Stimulated activated CD8-positive, alpha-beta memory T cell treated with anti-CD3 and anti-CD28 coated beads, Interleukin-12 subunit alpha, Interleukin-12 subunit beta, amount 100 ng/mL, for 24 hours (primary cell): ENCODE measurements at regions not wholly inside any gene's neighbourhood (a gene's known extent, or its start where the extent isn't known, plus 50 kb on each side); places are given as distances from the start of the nearest gene placed in this dataset.

ENCODE experiments used
- DNase-seq: peaks from one replicate; pipeline ENCODE4 v3.0.0-alpha.2; 2020; ENCODE audit errors: extremely low read depth

DNA sequence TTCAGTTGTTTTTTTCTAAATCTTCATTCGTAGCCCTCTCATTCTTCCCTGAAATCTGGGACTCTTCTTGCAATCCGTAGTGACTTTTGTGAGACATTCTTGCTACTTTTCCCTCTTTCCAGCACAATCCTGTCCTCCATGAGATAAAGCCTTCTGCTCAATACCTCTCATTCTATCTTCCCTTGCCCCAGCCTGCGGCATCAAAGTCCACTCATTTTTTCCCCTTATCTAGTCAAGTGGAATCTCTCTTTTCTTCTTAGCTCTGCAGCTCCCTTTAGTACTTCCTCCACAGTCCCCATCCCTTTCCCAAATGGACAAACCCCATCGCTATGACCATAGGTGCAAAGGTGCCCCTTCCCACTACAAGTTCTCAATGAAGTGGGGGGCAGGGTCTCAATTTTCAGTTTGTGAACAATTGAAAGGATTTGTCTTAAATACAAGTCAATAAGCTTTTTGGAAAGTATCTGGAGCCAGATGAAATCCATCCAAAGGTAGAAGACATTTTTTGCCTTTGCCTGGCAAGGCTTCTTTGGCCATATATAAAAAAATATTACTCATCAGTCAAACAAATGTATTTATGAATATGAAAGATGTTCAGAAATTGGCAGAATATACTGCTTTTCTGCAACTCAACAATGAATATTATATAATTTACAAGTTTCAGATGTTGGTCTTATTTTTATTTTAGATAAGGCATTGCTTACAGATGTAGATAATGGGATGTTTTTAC lies 179.4 kb downstream of the SNAPC1 start:
- DNase-seq, result no peak

DNA sequence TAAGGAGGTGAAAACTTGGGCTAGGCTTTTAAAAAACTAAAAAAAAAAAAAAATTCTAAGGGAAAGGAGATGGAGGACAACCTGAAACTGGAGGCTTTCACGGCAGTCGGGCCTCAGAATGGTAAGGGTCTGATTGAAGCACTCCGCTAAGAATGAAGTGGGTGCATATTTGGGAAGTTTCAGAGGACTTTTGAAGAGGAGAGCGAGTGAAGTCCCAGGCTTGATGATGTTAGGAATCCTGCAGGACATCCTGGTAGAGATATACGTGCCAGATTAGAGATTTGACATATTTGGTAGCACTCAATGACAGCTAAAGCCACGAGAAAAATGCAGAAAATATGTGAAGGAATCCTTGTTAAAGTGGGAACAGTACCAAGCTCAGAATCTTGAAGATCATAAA lies 186.2 kb downstream of the SNAPC1 start:
- no peak for DNase-seq

DNA sequence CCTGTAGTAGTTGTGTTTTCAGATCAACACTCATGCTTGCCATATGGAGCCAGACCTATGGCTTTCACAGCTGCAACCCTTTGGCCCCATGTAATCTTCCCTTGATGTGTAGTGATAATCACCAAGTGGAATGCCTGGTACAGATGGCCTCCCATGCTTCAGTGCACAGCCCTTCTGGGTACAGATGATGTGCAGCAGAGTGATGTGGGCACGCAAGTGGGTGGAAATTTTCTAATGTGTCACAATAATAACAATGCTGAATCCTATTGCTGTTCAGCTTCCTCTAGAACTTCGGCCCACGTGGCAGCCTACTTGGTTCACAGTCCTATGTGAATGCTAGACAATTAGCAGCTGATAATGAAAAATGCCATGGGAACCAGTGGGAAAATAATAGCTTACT lies 188.1 kb downstream of the SNAPC1 start:
- no peak for DNase-seq

DNA sequence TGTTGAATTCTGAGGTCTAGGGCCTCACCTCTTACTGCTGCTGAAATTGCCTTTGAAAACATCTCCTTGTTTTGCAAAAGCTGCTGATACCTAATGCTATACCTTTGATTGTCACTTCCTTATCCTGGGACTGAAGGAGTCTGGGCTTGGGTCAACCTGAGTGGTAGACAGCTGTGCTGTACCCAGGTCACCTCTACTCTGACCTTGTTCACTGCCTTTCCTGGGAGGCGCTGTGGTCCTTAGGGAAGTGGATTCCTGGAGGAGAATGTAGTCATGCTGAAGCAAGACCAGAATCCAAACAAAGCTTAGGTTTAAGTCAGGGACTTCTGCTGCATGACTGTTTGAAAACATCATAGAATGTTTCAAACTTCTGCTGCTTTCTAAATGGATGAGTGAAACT lies 191.4 kb downstream of the SNAPC1 start:
- DNase-seq, result no peak

DNA sequence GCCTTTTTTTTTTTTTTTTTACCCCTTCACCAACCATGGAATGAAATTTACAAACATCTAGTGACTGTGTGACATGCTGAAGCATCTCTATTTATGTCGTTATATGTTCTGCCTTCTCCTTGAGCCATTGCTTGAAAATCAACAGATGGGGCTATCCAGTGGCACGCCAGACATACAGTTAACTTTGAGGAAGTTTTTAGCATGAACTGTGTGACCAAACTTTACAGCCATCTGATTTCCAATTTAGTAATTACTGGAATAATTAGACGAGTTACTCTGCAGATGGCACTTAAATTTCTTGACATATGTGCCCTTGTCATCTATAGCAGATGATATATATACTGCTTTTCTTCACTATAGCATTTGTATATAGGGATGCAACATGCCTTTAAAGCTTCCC lies 192.1 kb downstream of the SNAPC1 start:
- DNase-seq, result no peak

DNA sequence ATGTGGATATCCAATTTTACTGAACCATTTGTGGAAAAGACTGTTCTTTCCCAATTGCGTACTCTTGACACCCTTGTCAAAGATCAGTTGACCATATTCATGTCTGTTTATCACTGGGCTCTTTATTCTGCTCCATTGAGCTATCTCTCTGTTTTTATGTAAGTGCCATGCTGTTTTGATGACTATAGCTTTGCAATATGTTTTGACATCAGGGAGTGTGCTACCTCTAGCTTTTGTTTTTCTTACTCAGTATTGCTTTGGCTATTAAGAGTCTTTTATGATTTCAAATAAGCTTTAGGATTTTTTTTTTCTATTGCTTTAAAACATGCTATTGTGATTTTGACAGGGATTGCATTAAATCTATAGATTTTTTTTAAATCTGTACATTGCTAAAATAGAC lies 194.3 kb downstream of the SNAPC1 start:
- no peak for DNase-seq

DNA sequence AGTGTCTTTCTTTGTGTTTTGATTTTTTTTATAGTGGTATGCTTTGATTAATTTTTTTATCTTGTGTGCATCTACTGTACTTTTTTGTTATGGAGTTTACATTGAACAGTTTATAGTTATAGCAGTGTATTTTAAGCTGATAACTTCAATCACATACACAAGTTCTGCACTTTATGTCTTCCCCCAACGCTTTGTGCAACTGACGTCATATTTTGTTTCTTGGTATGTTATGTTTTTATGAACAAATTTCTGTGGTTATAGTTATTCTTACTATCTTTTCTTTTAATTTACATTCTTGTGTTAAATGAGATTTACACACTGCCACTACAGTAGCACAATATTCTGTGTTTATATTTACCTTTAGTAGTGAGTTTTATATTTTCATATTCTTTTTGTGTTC lies 197.1 kb downstream of the SNAPC1 start:
- no peak for DNase-seq

DNA sequence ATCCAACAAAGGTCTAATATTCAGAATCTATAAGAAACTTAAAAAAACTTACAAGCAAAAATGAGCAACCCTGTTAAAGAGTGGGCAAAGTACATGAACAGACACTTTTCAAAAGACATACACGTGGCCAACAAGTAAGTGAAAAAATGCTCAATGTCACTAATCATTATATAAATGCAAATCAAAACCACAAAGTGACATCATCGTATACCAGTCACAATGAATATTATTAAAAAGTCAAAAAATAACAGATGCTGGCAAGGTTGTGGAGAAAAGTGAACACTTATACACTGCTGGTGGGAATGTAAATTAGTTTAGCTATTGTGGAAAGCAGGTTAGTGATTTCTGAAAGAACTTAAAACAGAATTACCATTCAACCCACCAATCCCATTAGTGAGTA lies 199.1 kb downstream of the SNAPC1 start:
- DNase-seq, result no peak

DNA sequence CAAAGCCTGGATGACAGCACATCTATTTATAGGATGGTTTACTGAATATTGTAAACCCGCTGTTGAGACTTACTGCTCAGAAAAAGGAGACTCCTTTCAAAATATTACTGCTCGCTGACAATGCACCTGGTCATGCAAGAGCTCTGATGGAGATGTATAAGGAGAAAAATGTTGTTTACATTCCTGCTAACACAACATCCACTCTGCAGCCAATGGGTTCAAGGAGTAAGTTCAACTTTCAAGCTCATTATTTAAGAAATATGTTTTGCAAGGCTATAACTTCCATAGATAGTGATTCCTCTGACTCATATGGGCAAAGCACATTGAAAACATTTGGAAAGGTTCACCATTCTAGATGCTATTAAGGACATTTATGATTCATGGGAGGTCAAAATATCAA lies 201.7 kb downstream of the SNAPC1 start:
- no peak for DNase-seq

DNA sequence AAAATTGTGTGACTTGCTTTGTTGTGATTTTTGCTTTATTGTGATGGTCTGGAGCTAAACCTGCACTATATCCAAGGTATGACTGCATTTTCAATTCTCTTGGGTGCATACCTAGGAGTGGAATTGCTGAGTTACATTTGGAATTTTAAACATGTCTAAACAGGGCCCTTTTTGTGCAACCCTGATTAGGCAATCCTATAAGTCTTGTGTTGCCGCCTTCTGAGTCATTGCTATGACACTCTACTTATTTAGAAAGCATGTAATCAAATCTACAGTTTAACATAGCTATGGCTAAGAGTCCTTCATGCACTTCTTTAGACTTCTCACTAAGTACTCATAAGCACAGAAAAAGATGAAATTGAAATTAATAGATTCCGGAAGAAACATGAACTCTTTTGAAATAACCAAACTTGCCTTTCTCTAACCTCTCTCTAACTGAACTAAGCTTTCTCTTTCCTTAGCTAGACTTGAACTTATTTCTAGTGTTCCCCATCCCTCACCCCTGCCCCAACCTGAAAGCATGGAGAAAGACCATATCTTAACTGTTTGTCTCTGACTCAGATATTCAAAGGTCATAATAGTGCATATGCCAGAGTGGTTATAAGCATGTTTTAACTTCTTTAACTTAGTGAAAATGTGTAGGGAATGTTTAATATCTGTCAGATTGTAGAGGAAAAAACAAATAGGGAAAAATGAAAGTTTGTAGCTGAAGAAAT lies 203.0 kb downstream of the SNAPC1 start:
- DNase-seq, result no peak

DNA sequence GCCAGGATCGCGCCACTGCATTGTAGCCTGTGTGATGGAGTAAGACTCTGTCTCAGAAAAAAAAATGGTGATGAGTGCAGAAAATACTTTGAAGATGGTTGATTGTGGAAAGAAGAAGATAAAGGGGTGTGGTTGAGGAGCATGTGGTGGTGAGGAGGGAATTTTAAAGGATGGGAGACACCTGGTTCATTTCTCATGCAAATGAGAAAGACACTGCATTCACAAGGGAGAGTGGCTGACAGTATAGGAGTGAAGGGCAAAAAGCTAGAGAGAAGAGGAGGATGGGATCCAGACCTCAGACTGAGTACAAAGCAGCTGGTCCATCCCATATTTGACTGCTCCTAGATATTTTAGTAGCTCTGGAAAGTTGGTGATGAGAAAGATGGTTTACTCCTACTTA lies 206.0 kb downstream of the SNAPC1 start:
- DNase-seq, result no peak

DNA sequence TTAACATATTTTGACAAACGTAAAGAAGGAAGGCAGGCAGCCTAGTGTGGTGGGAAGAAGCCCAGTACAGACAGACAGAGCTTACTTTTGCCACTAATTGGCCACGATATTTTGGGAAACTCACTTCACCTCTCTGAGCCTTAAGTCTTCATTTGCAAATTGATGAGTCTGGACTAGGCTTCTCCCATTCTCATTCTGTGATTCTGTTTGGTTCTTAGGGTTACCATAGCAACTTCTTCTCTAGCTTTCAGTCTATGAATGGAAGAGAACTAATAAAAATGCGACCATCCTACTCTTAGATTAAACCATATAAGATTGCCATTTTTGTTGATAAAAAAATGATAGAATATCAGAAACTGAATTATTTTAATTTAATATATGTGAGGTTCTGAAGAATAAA lies 210.5 kb downstream of the SNAPC1 start:
- no peak for DNase-seq

DNA sequence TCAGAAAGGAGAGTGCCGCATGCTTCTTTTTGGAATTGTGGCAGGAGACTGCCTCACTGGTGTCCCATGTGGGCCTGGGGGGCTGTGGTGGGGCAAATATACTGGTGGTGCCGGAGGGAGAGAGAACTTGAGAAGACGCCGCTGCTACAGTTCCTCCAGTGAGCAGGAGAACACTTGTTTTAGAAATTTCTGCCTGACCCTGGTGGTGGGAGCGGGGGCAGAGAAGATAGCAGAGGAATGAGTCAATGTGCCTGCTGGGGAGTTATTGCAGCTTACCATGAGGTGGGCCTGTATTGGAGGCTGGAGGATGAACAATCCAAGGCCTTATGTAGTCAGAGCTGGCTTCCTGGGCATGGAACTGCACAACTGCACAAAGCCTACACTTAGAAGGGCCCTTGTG lies 211.8 kb downstream of the SNAPC1 start:
- no peak for DNase-seq

DNA sequence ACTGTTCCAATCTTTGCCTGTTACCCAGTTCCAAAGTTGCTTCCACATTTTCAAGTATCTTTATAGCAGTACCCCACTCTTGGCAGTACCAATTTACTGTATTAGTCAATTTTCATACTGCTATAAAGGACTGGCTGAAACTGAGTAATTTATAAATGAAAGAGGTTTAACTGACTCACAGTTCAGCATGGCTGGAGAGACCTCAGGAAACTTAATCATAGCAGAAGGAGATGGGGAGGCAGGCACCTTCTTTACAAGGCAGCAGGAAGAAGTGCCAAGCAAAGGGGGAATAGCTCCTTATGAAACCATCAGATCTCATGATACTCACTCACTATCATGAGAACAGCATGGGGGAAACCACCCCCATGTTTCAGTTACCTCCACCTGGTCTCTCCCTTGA lies 215.0 kb downstream of the SNAPC1 start:
- DNase-seq, result no peak

DNA sequence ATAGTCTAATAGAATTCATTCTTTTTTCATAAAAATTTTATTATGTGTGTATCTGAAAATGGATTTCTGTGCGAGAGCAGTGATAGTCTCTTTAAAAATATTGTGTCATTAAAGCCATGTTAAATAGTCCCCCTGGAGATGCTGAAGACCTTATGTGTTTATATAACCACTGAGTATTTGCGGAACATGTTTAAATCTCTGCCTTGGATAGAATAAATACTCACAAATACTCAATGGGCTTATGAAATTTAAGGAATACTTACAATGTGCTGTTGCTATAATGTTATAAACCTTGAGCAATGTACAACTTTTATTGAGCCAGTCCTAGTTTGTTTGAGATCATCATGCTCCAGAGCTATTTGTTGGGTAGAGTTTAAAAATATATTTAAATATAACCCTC lies 226.0 kb downstream of the SNAPC1 start:
- no peak for DNase-seq

DNA sequence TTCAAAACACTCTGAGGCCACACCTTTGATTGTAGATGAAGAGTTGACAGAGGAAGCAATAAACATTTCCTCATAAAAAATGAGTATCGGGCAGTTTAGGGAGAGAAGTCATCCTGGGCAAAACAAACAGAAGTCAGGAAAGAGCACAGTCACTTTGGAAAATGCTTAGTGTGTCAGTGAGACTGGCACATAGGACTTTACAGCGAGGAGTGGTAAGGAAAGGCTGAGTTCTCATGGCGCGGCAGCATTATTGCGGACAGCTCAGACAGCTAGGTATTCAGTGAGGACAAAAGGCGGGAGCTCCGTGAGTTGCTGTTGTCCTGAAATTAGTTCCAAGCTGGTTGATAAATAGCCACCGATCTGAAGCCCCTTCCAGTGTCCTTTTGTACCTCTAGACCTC lies 229.9 kb downstream of the SNAPC1 start:
- no peak for DNase-seq

DNA sequence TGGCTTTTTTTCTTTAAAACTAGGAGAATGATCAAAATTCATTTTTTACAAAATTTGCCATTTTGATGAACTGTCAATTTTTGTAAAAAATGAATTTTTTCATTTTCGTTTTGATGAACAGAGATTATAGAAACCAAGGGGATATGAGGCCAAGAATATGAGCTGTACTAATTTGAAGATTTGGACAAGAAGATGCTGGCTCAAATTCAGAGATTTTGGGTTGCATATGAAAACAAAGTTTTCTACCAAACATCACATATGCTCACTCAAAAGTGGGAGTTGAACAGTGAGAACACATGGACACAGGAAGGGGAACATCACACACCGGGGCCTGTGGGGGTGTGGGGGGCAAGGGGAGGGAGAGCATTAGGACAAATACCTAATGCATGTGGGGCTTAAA lies 230.7 kb downstream of the SNAPC1 start:
- no peak for DNase-seq

DNA sequence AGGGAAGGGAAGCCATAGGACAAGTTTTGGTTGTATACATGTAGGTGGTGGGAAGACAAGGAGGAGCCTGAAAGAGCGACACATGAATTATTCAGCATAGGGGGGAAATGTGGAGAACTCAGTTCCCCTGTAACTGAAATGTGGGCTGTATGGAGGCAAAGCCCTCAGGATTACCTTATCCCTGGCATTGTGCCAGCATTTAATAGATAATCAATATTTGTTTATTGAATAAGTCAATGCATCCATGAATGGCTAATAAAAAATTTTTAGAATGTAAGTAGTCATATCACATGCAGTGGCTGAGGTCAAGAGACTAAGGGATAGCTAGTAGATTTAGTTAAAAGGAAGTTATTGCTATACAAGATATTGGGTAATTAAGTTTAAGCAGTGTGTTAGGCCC lies 232.4 kb downstream of the SNAPC1 start:
- DNase-seq, result no peak

DNA sequence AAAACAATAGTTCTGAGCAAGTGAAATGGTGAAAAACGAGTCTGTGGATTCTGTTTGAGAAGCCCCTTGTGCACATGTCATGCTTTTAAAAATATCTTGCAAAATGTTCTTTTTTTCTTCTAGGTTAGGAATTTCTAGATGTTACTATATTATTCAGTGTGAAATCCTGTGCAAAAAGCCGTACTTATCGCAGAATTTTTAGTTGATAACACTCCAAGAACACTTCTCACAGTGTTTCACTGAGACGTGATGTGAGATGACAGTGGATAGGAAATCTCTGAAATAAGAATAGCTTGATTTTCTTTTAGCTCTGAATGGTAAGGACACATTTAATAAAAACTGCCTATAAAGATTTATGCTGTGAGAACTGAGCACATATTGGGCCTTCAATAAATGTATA lies 234.5 kb downstream of the SNAPC1 start:
- no peak for DNase-seq

DNA sequence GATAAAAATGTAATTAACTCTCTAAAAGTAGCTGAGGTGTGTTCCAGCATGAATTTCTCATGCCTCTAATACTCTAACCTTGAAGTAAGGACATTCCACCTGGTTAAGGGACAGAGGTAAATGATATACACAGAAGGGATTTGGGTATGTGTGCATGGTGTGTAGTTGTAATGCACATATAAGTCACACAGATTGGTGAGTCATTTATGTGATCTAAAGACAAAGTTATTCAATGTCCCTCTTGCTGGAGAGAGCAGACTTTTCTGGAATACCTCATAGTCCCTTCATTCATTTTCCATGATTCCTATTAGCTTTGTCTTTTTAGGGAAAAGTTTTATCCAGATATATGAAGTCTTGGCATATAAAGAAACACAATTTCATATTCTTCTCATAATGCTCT lies 234.9 kb downstream of the SNAPC1 start:
- no peak for DNase-seq

DNA sequence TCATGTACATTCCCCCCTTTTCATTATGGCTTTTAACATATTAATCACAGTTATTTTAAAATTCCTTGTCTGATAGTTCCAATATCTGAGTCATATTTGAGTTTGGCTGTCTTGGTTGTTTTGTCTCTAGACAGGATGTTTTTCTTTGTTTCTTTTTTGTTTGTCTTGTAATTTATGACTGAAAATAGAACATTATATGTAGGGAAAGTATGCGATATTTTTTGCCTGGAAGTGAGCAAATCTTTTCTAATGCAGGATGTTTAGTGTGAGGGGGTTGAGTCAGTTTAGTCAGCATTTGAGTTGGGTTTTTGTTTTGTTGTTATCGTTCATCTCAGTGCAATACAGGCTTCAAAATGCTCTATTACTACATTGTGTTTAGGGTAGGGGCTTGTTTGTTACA lies 239.7 kb downstream of the SNAPC1 start:
- no peak for DNase-seq

DNA sequence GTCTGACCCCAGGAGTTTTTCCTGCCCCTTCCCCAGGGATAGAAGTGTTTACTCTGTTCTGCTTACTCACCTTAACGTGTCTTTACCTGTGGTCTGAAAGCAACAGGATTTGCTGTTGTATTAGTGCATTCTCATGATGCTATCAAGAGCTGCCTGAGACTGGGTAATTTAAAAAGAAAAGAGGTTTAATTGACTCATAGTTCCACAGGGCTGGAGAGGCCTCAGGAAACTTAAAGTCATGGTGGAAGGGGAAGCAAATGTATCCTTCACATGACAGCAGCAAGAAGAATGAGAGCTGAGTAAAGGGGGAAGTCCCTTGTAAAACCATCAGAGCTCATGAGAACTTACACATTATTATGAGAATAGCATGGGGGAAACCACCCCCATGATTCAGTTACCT lies 240.4 kb downstream of the SNAPC1 start:
- DNase-seq, result no peak

DNA sequence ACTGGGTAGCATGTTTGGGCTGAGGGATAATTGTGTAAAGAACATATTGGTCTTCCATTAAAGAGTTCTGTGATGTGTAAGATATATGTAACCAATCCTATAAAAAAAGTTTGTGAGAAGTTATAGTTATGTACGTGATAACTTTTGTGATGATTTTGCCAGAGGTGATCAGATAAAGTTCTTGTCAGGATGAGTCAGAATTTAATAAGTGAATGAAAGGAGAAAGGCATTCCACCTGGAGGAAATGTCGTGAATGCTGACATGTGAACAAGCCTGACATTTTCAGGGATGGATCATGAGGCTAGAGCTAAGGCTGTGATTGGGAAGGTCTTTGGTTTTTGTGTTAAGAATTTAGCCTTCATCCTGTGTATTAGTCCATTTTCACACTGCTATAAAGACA lies 241.5 kb downstream of the SNAPC1 start:
- DNase-seq, result no peak
